AG10803 (cell line): ENCODE measurements at regions not wholly inside any gene's neighbourhood (a gene's known extent, or its start where the extent isn't known, plus 50 kb on each side); places are given as distances from the start of the nearest gene placed in this dataset.
A peak's percentile ranks its signal among the peaks of the same experiment; 100 is the strongest.

ENCODE experiments used
- DNase-seq: peaks from one replicate; pipeline ENCODE4 v3.0.0; 2010; ENCODE audit warnings: low read depth
- H3K4me3 ChIP-seq: 2 replicates; pipeline ENCODE4 v1.5.1; 2011; ENCODE audit warnings: mild to moderate bottlenecking, low read length, control low read depth
- TF ChIP-seq, protein P1 (sequence below): conservative IDR thresholded peaks from 2 replicates; pipeline ENCODE4 v1.5.1; 2011; ENCODE audit warnings: mild to moderate bottlenecking, low read length, control low read depth, inconsistent platforms

DNA sequence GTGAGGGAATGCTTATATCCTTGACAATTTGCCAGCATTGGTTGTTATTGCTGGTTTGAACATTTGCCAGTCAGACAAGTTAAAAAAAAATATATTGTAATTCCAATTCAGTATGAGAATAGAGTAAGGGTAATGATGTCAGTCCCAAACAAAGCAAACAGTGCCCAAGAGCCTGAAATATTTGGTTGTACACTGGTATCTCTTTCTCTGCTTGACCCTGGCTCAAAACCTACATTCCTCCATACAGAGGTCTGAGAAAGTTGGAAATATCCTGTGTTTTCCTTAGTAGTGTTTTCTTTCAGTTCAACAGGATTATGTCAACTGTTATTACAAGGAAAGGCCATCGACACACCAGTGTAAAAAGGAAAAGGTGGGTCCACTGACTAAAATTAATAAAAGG is 145.6 kb downstream of the MRPL39 start:
- DNase-seq, result no peak
- TF ChIP-seq, protein P1, sequence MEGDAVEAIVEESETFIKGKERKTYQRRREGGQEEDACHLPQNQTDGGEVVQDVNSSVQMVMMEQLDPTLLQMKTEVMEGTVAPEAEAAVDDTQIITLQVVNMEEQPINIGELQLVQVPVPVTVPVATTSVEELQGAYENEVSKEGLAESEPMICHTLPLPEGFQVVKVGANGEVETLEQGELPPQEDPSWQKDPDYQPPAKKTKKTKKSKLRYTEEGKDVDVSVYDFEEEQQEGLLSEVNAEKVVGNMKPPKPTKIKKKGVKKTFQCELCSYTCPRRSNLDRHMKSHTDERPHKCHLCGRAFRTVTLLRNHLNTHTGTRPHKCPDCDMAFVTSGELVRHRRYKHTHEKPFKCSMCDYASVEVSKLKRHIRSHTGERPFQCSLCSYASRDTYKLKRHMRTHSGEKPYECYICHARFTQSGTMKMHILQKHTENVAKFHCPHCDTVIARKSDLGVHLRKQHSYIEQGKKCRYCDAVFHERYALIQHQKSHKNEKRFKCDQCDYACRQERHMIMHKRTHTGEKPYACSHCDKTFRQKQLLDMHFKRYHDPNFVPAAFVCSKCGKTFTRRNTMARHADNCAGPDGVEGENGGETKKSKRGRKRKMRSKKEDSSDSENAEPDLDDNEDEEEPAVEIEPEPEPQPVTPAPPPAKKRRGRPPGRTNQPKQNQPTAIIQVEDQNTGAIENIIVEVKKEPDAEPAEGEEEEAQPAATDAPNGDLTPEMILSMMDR, result no peak
- H3K4me3 ChIP-seq, result no peak overlapping the region

DNA sequence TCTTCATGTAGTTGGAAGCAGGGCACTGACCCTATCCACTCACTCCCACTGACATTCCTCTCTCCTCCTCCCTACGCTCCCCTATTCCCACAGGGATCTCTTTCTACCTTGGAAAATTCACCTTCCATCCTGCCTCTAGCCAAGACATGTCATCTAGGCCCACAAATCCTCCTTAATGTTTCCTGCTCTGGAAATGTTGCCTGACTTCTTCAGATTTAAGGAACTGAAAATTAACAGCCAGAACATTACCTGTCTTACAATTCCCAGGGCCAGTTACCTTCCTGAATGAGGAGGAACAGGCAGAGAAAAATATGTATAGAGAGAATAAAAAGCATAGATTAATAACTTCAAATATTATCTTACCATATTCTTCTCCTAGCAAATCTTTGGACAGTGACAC is 147.3 kb downstream of the MRPL39 start:
- no peak overlapping the region for H3K4me3 ChIP-seq
- TF ChIP-seq, protein P1, result no peak
- DNase-seq, result no peak

DNA sequence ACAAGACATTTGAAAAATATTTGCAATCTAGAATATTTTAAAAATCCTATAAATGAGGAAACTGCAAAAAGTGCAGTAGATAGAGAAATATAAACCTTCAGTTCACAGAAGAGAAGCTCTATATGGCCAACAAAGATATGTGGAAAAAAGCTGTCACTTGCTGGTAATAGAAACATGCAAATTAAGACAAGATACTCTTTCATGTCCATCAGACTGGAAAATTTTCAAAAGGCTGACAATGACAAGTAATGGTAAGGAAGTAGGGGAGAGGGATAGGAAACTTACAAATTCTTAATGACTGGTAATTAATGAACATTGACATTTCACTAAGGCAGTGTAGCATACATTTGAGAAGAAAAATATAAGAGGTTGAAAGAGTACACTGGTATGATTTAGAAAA is 147.9 kb downstream of the MRPL39 start:
- H3K4me3 ChIP-seq, result no peak overlapping the region
- no peak for DNase-seq
- TF ChIP-seq, protein P1, result no peak

DNA sequence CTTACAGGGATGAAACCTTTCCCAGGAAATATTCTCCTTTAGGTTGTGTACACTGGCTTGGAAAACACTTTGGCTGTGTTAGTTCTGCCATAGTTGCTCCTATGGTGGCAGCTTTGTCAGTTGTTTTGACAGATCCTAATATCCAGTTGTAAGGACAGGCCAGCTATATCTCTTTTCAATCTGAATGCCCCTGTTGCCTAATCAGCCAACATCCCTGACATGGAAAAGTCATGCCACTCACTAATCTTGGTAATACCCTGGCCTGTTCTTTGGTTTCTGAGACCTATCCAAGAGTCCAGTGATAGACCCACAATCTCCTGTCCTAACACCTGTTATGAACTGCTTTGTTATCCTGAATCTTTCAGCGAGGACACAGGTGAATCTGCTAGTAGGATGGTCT is 148.8 kb downstream of the MRPL39 start:
- TF ChIP-seq, protein P1, result no peak
- no peak overlapping the region for H3K4me3 ChIP-seq
- no peak for DNase-seq

DNA sequence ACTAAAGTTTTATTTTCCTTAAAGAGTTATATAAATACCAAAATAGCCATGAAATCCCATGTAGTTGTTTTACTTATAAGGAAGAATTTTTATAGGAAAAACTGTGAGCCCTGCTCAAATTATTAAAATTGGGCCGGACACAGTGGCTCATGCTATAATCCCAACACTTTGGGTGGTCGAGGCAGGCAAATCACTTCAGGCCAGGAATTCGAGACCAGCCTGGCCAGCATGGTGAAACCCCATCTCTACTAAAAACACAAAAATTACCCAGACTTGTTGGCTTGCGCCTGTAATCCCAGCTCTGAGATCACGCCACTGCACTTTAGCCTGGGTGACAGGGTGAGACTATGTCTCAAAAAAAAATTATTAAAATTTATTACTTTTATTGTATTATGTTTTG is 149.3 kb downstream of the MRPL39 start:
- no peak for DNase-seq

DNA sequence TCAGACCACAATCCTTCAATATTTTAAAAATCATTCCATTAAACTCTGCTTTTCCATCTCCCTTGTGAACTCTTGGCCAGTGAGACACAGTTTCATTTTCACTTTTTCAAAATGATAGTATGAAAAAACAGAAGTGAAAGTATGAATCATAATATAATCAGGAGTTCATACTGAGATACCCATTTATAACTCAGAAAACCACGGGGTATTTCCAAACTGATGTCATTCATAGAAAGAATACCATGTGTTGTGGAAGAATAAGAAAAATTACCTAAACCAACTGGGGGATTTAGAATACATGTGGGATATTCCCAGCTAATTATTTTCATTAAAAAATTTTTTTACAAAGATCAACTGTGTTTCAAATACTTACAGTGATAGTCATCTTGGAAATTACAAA is 149.9 kb downstream of the MRPL39 start:
- TF ChIP-seq, protein P1, result no peak
- DNase-seq, result peak; percentile 31
- H3K4me3 ChIP-seq, result no peak overlapping the region

More for the DNA sequence above, 149.3 kb downstream of the MRPL39 start:
- H3K4me3 ChIP-seq, result no peak overlapping the region
- TF ChIP-seq, protein P1, result no peak

DNA sequence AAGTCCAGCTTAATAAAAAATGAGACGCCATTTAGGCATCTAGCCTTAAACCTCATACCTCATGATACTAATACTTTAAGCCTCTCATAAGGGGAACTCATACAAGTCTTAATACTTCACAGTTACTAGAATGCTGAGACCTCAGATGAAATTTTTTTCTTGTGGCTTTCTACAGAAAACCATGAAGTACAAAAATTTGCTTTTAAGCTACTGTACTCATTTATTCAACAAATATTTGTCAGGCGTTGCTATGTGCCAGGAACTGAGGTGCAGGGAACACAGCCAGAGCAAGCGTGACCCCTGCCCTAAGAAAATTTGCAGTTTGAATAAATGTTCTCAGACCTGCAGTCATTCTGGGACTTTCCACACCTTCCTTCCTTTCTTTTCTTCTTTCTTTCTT is 150.6 kb downstream of the MRPL39 start:
- DNase-seq, result no peak
- TF ChIP-seq, protein P1, result no peak
- no peak overlapping the region for H3K4me3 ChIP-seq
